NB4 (cell line): ENCODE measurements at regions not wholly inside any gene's neighbourhood (a gene's known extent, or its start where the extent isn't known, plus 50 kb on each side); places are given as distances from the start of the nearest gene placed in this dataset.

ENCODE experiments used
- POLR2A ChIP-seq: IDR thresholded peaks from 2 replicates; pipeline ENCODE4 v1.6.1; 2011; ENCODE audit warnings: mild to moderate bottlenecking; ENCODE audit not compliant: insufficient read length; ENCODE audit errors: extremely low read depth
- TF ChIP-seq, protein P1 (sequence below): IDR thresholded peaks from one replicate; pipeline ENCODE4 v1.5.1; 2012; ENCODE audit warnings: low read depth, low read length

DNA sequence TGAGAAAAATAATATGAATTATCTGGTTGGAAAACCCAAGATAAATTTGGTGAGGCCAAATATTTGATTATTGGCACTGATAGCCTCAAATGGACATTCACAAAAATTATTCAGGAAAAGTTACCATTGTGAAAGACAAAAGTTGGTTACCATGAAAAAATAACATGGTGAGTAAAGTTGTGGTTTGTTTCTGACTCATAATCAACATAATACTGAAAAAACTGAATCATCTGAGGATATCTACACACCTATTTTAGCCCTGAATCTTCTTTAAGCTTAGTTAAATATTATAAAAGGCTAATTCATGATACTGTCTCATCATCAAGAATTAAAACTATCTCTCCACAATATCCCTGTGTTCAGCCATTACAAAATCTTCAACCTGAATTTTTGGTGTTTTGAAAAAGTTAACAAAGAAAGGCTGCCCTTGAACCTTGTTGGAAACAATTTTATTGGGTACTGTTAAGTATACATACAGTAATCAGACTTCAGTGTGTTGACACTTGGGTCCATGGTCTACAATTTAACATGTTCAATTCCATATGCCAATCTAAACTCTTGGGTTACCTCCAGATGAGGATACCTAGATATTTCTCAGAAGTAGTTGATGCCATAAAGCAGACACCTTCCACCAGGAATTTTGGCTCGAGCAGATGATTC is 607.5 kb upstream of the SLC39A10 start:
- TF ChIP-seq, protein P1, sequence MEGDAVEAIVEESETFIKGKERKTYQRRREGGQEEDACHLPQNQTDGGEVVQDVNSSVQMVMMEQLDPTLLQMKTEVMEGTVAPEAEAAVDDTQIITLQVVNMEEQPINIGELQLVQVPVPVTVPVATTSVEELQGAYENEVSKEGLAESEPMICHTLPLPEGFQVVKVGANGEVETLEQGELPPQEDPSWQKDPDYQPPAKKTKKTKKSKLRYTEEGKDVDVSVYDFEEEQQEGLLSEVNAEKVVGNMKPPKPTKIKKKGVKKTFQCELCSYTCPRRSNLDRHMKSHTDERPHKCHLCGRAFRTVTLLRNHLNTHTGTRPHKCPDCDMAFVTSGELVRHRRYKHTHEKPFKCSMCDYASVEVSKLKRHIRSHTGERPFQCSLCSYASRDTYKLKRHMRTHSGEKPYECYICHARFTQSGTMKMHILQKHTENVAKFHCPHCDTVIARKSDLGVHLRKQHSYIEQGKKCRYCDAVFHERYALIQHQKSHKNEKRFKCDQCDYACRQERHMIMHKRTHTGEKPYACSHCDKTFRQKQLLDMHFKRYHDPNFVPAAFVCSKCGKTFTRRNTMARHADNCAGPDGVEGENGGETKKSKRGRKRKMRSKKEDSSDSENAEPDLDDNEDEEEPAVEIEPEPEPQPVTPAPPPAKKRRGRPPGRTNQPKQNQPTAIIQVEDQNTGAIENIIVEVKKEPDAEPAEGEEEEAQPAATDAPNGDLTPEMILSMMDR: no peak
- no peak for TF ChIP-seq POLR2A
